GM12874 (cell line): ENCODE measurements at regions not wholly inside any gene's neighbourhood (a gene's known extent, or its start where the extent isn't known, plus 50 kb on each side); places are given as distances from the start of the nearest gene placed in this dataset.

Experiments used
- CTCF ChIP-seq: IDR thresholded peaks from 2 replicates; pipeline ENCODE4 v1.5.1; 2011; ENCODE audit warnings: low read depth, mild to moderate bottlenecking, control low read depth, low read length, moderate library complexity; ENCODE audit not compliant: insufficient read depth

GRCh38 chrX:96382018-96382417 lies 302.6 kb upstream of the DIAPH2 start:
- TF ChIP-seq CTCF, result no peak

GRCh38 chrX:96383428-96383827 lies 301.2 kb upstream of the DIAPH2 start:
- TF ChIP-seq CTCF, result no peak

GRCh38 chrX:96386325-96386724 lies 298.3 kb upstream of the DIAPH2 start:
- TF ChIP-seq CTCF, result no peak

- TF ChIP-seq CTCF, result no peak
Observed at GRCh38 chrX:96386981-96387380, 297.7 kb upstream of the DIAPH2 start.

- no peak for TF ChIP-seq CTCF
Observed at GRCh38 chrX:96387801-96388200, 296.8 kb upstream of the DIAPH2 start.

- no peak for TF ChIP-seq CTCF
Observed at GRCh38 chrX:96389281-96390047, 295.2 kb upstream of the DIAPH2 start.

GRCh38 chrX:96394598-96394997 lies 290.0 kb upstream of the DIAPH2 start:
- TF ChIP-seq CTCF, result no peak
